ENCODE measurements at regions not wholly inside any gene's neighbourhood (a gene's known extent, or its start where the extent isn't known, plus 50 kb on each side); places are given as distances from the start of the nearest gene placed in this dataset.
"Not testable (repeated sequence)": the region's sequence is repeated elsewhere in the genome, so short reads cannot be mapped to it uniquely, and the experiment has no call there.

DNA sequence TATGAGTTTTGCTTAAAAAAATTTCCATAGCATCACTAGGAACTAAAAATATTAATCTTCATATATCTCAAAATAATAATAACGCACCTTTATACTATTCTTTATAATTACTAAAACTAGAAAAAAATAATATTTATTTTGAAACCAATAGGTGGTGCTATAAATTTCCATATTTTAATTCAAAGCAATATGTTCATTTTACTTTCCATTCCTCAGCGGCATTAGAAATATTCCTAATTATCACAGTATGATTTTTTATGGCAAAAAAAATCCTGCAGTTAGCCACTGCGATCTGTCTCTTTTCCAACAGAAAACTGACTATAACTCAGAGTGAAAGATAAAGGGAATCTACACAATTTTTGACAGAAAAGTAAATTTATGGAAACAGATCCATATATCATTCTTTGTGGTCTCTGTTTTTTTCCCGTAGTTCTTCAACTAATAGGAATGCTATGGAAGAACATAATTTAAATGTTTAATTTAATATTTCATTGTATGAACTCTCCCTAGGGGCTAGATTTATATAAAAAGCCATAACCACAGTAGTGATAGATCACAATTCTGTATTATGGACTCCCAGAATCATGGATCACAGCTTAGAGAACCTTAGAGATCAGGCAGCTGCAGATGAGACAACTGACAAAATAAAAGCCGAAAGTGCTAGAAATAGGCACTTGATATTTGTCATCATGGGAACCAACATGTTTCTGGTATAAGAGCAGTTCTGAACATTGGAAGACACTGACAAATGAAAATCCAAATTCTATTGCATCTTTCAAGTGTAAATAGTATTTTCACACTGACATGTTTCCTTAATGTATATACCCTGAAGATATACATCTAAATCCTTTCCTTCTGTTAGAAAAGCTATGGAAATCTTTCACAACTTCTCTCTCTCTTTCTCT is 167.7 kb upstream of the MPDZ start:
- Mint-ChIP-seq H3K4me1 (no peaks in the 10 kb centered on the region), H3K27me3 (no peaks in the 10 kb centered on the region), H3K9me3 (no peaks in the 10 kb centered on the region), H3K27ac (no peak overlapping the region), H3K4me3 (no peak overlapping the region), H3K36me3 (no peaks in the 10 kb centered on the region)
- DNase-seq (no peak), ATAC-seq (ENCODE audit: low read depth) (no peak)
- POLR2A ChIA-PET = no interaction called here

DNA sequence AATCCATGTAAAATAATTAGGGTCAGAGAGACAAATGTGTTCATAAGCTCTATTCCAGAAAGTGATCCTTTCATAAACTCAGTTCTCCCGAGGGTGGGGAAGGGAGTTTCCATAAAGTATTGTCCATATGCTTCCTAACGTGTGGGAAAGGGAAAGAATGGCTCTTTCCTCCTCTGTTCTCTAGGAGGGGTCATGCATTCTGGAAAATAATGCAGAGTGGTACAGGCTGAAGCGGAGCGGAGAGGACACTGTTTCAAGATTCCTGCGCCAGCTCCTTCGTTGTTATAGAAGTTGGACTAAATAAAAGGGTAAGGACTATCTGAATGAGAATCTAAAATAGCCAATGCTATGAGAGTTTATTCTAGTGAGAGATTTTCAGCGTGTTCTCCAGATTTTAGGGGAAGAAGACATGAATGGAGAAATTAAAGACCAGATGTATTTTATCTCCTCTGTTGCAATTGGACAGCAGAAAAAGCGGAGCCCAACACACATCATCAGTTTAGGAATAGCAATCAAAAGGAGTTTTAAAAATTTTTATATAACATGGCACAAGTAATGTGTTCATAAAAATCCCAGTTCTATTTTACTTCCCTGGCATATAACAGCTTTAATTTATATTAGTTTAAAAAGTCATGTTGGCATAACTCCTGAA is 166.9 kb upstream of the MPDZ start:
- H3K4me3 Mint-ChIP-seq = no peak overlapping the region
- ATAC-seq (ENCODE audit: low read depth) = no peak
- no peaks in the 10 kb centered on the region for H3K27me3 Mint-ChIP-seq
- no peaks in the 10 kb centered on the region for H3K9me3 Mint-ChIP-seq
- POLR2A ChIA-PET = no interaction called here
- no peak for DNase-seq
- H3K27ac Mint-ChIP-seq = no peak overlapping the region
- H3K36me3 Mint-ChIP-seq = no peaks in the 10 kb centered on the region
- H3K4me1 Mint-ChIP-seq = no peaks in the 10 kb centered on the region

DNA sequence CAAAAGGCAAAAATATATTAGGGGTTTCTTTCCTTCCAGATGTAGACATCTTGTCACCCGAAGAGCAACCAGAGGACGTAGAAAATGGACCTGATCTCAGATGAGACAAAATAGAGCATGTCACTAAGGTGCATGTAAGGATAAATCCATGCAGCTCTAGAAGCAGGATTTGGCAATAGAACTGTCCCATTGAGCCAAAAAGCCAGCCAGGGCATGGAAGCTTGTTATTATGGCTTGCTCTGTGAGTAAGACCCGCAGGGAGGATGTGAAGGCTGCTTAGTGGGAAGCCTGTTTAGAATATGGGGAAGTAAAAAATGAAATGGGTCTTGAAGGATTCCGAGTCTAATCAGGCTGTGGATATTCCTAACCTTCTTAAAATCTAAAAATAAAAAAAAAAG is 165.6 kb upstream of the MPDZ start:
- H3K27ac Mint-ChIP-seq = no peak overlapping the region
- H3K36me3 Mint-ChIP-seq = no peaks in the 10 kb centered on the region
- ATAC-seq (ENCODE audit: low read depth) (no peak), DNase-seq (no peak)
- H3K4me1 Mint-ChIP-seq = no peaks in the 10 kb centered on the region
- no peaks in the 10 kb centered on the region for H3K9me3 Mint-ChIP-seq
- no peak overlapping the region for H3K4me3 Mint-ChIP-seq
- no peaks in the 10 kb centered on the region for H3K27me3 Mint-ChIP-seq
- POLR2A ChIA-PET = no interaction called here

DNA sequence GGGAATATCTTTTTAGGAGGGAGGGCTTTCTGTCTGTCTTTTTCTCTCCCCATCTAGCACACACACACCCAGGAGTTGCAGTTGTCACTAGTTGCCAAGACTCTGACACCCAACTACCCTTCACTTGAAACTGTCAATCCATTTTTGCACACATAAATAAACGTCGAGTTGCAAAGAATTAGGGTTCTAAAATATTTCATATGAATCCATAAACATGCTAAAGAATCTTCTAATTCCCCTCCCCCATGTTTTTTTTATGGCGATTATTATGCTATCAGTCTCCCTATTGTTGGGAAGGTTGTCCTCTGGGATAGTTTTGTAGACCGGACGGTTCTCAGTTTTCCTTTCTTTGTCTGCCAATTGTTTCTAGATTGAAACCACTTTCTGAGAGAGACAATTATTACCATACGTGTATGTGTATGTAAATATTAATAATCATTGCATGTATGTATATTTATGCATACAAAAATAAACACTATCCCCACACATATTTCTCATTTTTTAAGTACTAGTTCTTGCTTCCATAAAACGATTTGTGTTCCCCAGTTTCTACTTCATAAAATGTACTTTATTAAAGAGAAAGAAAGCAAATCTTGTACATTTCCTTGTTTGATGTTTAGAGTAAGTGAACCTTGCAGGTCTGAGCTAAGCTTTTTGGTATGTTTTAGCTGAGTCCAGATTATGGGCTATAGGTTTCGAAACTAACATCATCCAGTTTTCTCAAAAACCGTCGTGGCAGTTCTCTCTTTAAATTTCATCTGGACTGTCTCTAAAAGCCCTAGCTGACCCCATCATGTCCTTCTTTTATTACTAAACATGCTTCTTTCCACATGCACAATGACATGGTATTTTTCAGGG is 165.0 kb upstream of the MPDZ start:
- H3K9me3 Mint-ChIP-seq = no peaks in the 10 kb centered on the region
- ATAC-seq (ENCODE audit: low read depth) (no peak), DNase-seq (no peak)
- H3K27me3 Mint-ChIP-seq = no peaks in the 10 kb centered on the region
- POLR2A ChIA-PET = no interaction called here
- H3K36me3 Mint-ChIP-seq = no peaks in the 10 kb centered on the region
- no peak overlapping the region for H3K4me3 Mint-ChIP-seq
- no peaks in the 10 kb centered on the region for H3K4me1 Mint-ChIP-seq
- H3K27ac Mint-ChIP-seq = no peak overlapping the region

DNA sequence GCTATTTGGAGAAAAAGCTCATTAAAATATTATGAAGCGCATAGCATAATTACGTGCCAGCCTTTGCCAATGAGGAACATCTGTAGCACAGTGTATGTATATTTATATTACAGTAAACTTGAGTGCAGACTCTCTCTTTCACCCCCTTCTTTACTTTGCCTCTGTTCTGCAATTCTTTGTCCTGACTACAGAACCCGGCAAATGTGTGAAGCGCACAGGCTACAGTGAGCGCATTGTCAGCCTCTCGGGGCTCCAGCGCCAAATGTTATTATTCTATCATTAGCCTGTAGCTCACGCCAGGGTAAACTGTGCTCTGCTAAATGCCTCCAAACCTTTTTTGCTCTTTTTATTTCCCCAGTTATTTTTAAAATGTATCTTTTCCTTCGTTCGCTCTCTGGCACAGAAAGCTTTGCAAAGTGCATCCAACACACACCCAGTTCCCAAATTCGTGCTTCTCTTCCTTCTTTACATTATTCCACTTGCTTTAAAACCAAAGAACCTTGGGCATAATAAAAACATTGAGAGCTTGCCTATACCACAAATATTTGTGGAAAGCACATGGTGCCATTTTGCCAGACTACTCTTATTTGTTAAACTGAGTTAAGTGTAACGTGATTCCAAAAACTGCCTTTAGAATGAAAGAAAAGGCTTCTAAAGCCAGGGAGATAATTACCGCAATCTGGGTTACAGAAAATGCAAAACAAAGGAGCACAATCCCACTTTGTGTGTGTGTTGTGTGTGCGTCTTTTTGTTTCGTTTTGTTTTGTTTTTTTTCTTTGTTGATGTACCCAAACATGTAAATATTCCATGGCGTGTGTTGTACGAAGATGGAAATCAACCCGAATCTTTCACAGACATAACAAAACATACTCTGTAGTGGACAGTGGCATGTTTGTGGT is 164.1 kb upstream of the MPDZ start:
- no peaks in the 10 kb centered on the region for H3K27me3 Mint-ChIP-seq
- no peak overlapping the region for H3K4me3 Mint-ChIP-seq
- no peaks in the 10 kb centered on the region for H3K36me3 Mint-ChIP-seq
- DNase-seq (no peak), ATAC-seq (ENCODE audit: low read depth) (no peak)
- H3K4me1 Mint-ChIP-seq = no peaks in the 10 kb centered on the region
- H3K27ac Mint-ChIP-seq = no peak overlapping the region
- POLR2A ChIA-PET = no interaction called here
- H3K9me3 Mint-ChIP-seq = no peaks in the 10 kb centered on the region

DNA sequence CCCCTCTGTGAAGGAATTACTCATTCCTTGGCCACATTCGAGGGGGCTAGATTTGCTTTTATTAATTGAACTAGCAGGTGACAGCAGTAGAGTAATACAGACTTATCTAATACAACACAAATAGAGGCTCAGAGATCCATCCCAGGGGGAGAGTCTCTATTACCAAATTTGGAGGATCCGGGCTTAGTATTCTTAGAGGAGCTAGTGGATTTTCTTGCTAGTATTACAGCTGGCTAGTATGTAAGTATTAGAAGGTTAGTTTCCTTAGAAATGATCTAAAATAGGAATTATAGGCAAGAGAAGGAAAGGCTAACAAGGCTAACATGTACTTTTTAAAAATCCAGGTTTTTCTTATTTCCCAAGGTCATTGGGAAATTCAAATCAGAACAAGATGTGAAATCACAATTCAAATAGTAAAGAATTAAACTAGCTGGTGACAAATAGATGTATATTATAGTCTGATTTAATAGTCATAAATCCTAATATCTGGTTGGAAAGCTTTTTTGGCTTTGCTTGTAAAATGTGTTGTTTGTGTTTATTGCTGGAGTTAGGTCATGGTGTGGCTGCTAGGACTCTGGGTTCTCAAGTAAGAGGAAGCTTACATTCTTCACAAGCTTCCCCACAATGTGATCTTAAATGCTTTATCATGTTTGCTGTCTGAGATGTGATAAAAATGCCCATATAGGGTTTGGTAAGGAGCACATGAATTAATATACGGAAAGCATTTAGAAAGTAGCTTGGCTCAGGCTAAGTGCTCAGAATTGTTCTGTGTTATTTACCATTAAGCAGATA is 160.4 kb upstream of the MPDZ start:
- no peaks in the 10 kb centered on the region for H3K4me1 Mint-ChIP-seq
- H3K27ac Mint-ChIP-seq = no peak overlapping the region
- ATAC-seq (ENCODE audit: low read depth) = no peak
- H3K4me3 Mint-ChIP-seq = no peak overlapping the region
- DNase-seq = no peak
- no peaks in the 10 kb centered on the region for H3K36me3 Mint-ChIP-seq
- H3K27me3 Mint-ChIP-seq = no peaks in the 10 kb centered on the region
- no peaks in the 10 kb centered on the region for H3K9me3 Mint-ChIP-seq
- POLR2A ChIA-PET = no interaction called here

DNA sequence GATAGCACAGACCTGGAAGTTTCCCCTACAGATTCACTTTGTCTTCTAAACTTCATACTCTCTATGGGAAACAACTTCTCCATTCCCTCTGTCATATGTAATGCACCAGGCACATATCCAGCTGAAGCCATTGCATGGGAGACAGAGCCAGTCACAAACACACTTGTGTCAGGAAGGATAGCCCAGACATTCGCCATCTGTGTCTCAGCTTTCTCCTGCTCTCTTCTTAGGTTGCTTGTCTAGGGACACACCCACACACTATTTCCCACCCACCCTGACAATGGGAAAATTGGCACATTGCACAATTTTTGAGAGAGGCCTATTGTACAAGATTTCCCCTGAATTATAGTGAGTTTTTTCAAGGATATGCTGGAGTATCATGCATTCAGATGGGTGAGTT is 158.4 kb upstream of the MPDZ start:
- H3K9me3 Mint-ChIP-seq = no peaks in the 10 kb centered on the region
- DNase-seq = no peak
- no peaks in the 10 kb centered on the region for H3K4me1 Mint-ChIP-seq
- H3K36me3 Mint-ChIP-seq = no peaks in the 10 kb centered on the region
- no peak overlapping the region for H3K27ac Mint-ChIP-seq
- H3K4me3 Mint-ChIP-seq = no peak overlapping the region
- no peak for ATAC-seq (ENCODE audit: low read depth)
- H3K27me3 Mint-ChIP-seq = no peaks in the 10 kb centered on the region
- POLR2A ChIA-PET = no interaction called here

DNA sequence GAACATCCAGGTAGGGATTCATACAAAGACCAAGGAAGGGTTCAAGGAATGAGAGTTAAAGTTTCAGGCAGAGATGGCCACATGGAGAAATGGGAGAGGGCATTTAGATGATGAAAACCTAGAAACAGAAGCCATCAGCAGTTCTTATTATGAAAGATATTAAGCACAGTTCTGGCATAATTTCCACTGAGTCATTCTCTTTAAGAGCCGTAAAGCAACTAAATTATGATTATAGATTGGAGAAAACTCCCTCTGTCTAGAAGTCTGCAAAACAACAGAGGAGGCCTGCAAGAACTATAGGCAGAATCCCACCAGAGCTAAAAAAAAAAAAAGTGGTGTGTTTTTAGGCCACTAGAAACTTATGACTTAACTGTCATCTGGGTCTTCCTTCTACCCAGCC is 157.1 kb upstream of the MPDZ start:
- H3K27me3 Mint-ChIP-seq = no peaks in the 10 kb centered on the region
- no peak overlapping the region for H3K4me3 Mint-ChIP-seq
- POLR2A ChIA-PET = no interaction called here
- DNase-seq = no peak
- no peaks in the 10 kb centered on the region for H3K4me1 Mint-ChIP-seq
- no peaks in the 10 kb centered on the region for H3K9me3 Mint-ChIP-seq
- no peak for ATAC-seq (ENCODE audit: low read depth)
- H3K27ac Mint-ChIP-seq = no peak overlapping the region
- H3K36me3 Mint-ChIP-seq = no peaks in the 10 kb centered on the region

DNA sequence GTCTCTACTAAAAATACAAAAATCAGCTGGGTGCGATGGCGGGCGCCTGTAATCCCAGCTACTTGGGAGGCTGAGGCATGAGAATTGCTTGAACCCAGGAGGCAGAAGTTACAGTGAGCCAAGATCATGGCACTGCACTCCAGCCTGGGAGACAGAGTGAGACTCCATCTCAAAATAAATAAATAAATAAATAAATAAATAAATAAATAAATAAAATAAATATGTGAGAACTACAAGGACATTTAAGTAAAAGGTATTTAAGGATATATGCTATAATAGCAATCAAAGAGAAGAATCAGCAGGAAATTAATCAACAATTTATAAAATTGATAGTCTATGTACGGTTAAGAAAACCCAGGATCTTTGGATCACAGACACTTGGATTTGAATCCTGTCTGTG is 154.0 kb upstream of the MPDZ start:
- H3K27ac Mint-ChIP-seq, POLR2A ChIA-PET, H3K27me3 Mint-ChIP-seq: not testable (repeated sequence)

DNA sequence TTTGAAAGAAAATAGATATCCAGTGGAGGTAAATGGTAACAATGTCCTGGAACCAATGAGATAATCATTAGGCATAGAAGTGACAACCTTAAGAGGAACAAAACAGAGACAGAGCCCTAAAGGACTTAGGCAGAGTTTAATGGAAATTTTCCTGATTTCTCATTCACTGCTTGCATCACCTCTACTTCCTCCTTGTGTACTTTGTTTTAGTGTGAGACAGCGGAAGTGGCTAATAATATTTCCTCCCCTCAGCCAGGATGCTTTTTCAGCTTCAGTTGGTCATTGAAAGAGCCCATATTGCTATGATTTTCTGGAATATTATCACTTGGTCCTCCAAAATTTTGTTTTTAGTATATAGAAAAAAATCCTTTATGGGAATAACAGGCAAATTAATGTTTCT is 153.4 kb upstream of the MPDZ start:
- DNase-seq (no peak), ATAC-seq (ENCODE audit: low read depth) (no peak)
- Mint-ChIP-seq H3K4me1 (no peaks in the 10 kb centered on the region), H3K9me3 (no peaks in the 10 kb centered on the region), H3K27ac (no peak overlapping the region), H3K27me3 (no peaks in the 10 kb centered on the region), H3K4me3 (no peak overlapping the region), H3K36me3 (no peaks in the 10 kb centered on the region)
- POLR2A ChIA-PET = no interaction called here

More for the DNA sequence above, 154.0 kb upstream of the MPDZ start:
- not testable (repeated sequence) for H3K36me3 Mint-ChIP-seq; ATAC-seq (ENCODE audit: low read depth); H3K4me1 Mint-ChIP-seq; DNase-seq; H3K9me3 Mint-ChIP-seq; H3K4me3 Mint-ChIP-seq

DNA sequence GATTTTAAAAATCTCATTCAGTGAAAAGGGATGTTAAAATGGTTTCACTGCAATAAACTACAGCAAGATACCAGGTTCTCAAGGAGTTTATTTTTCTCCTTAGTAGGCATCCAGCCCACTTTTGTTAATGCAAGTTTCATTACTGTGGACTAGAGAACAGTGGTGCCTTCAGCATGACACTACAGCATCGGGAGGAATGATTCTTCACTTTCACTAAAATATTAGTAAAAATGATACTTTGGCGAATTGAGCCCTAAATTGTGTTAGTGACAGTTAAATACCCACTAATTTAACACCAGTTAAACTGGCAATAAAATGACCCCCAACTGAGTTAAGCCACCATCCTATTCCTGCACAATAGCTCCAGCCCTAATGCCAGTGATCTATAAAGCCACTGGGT is 152.2 kb upstream of the MPDZ start:
- H3K4me3 Mint-ChIP-seq = no peak overlapping the region

DNA sequence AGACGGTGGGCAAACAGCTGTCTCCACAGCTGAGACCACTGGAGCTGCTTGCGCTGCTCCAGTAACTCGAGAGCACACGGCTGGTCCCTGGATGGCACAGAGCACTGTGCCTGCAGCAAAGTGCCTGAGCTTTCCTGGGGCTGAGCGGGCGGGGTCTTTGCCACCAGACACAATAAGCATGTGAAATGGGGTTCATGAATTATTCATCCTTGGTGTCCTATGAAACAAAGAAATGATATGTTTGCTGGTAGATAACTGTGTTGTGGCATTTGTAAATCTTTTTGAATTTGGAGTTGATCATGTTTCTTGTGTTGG is 151.7 kb upstream of the MPDZ start:
- H3K4me1 Mint-ChIP-seq = no peaks in the 10 kb centered on the region
- H3K27me3 Mint-ChIP-seq = no peaks in the 10 kb centered on the region
- no peak overlapping the region for H3K27ac Mint-ChIP-seq
- no peaks in the 10 kb centered on the region for H3K36me3 Mint-ChIP-seq
- POLR2A ChIA-PET = no interaction called here
- DNase-seq (no peak), ATAC-seq (ENCODE audit: low read depth) (no peak)
- no peak overlapping the region for H3K4me3 Mint-ChIP-seq
- no peaks in the 10 kb centered on the region for H3K9me3 Mint-ChIP-seq

More for the DNA sequence above, 152.2 kb upstream of the MPDZ start:
- H3K9me3 Mint-ChIP-seq = no peaks in the 10 kb centered on the region
- POLR2A ChIA-PET = no interaction called here
- no peak overlapping the region for H3K27ac Mint-ChIP-seq
- ATAC-seq (ENCODE audit: low read depth) (no peak), DNase-seq (no peak)
- H3K4me1 Mint-ChIP-seq = no peaks in the 10 kb centered on the region
- no peaks in the 10 kb centered on the region for H3K36me3 Mint-ChIP-seq
- H3K27me3 Mint-ChIP-seq = no peaks in the 10 kb centered on the region

Measured in activated naive CD8-positive, alpha-beta T cell treated with anti-CD3 and anti-CD28 coated beads, Interleukin-2, amount 10 ng/mL, durations not matched to agents 7 days and 5 days (primary cell).